Vagina (tissue), 2 donors: ENCODE measurements at regions not wholly inside any gene's neighbourhood (a gene's known extent, or its start where the extent isn't known, plus 50 kb on each side); places are given as distances from the start of the nearest gene placed in this dataset.

ENCODE experiments used
- POLR2A ChIP-seq, 2 donors: fragments of 450-650 bp; IDR thresholded peaks; one replicate each; pipeline ENCODE4 v1.6.1; 2017; ENCODE audit warnings: antibody characterized with exemption in 2 of 2, mild to moderate bottlenecking in 2 of 2, moderate library complexity in 2 of 2
- TF ChIP-seq, protein P1 (sequence below), 3 experiments: fragments of 450-650 bp in 2 of 3; fragments of 200-600 bp in 1 of 3; sonication (generic) in 1 of 3; IDR thresholded peaks; one replicate each; pipeline ENCODE4 v1.5.1; 2017 to 2019; ENCODE audit warnings: antibody characterized with exemption in 3 of 3, mild to moderate bottlenecking in 2 of 3, moderate library complexity in 2 of 3

DNA sequence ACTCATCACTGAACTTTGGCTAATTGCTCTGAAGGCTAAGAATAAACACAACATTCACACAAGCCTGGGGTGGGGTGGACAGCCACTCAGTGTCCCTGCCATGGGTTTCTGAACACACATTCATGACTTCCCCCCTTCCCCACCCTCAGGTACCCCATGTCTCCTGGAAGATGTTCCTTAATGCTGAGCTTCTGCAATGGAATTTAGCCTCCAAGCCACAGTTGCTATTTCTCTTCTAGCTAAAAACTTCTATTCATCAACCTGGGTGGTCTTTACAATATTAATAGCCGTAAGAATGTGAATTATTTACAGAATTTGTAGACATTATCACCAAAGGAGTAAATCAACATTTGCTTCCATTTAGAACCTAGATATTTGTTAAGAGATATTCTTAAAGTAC lies 175.1 kb downstream of the ACKR3 start:
- TF ChIP-seq, protein P1, sequence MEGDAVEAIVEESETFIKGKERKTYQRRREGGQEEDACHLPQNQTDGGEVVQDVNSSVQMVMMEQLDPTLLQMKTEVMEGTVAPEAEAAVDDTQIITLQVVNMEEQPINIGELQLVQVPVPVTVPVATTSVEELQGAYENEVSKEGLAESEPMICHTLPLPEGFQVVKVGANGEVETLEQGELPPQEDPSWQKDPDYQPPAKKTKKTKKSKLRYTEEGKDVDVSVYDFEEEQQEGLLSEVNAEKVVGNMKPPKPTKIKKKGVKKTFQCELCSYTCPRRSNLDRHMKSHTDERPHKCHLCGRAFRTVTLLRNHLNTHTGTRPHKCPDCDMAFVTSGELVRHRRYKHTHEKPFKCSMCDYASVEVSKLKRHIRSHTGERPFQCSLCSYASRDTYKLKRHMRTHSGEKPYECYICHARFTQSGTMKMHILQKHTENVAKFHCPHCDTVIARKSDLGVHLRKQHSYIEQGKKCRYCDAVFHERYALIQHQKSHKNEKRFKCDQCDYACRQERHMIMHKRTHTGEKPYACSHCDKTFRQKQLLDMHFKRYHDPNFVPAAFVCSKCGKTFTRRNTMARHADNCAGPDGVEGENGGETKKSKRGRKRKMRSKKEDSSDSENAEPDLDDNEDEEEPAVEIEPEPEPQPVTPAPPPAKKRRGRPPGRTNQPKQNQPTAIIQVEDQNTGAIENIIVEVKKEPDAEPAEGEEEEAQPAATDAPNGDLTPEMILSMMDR (IDR thresholded peaks at IDR 0.05) = no peak
- TF ChIP-seq POLR2A (IDR thresholded peaks at IDR 0.05) = no peak
